HEK293 (cell line): ENCODE measurements at regions not wholly inside any gene's neighbourhood (a gene's known extent, or its start where the extent isn't known, plus 50 kb on each side); places are given as distances from the start of the nearest gene placed in this dataset.
"Not testable (repeated sequence)": the region's sequence is repeated elsewhere in the genome, so short reads cannot be mapped to it uniquely, and the experiment has no call there.

Experiments
- CTCF ChIA-PET: fragments of 350-600 bp; formaldehyde crosslinking; extraction: SDS; loops from one replicate; lab custom pipeline; 2021; ENCODE audit warnings: antibody characterized with exemption; lab: Yijun Ruan, JAX
- POLR2A ChIA-PET: fragments of 300-600 bp; formaldehyde crosslinking; extraction: SDS; loops from one replicate; lab custom pipeline; 2020; ENCODE audit warnings: antibody characterized with exemption, inconsistent platforms; lab: Yijun Ruan, JAX
- H3K27ac ChIP-seq: fragments of 200-500 bp; sonication (Bioruptor generic); 2 replicates; pipeline ENCODE4 v1.5.1; 2014; ENCODE audit warnings: low read depth, low read length, control low read depth, inconsistent platforms; ENCODE audit errors: extremely low read depth
- H3K36me3 ChIP-seq, 2 experiments: fragments of 200-500 bp in 1 of 2; sonication (Bioruptor generic) in 1 of 2; 1 replicate in 1 of 2; 2 replicates in 1 of 2; pipeline ENCODE4 v1.5.1; 2014 to 2017; ENCODE audit warnings: inconsistent platforms in 2 of 2, low read length in 2 of 2; ENCODE audit not compliant: control insufficient read depth in 2 of 2, insufficient read depth in 1 of 2
- H3K4me1 ChIP-seq: fragments of 200-500 bp; sonication (Bioruptor generic); 2 replicates; pipeline ENCODE4 v1.5.1; 2014; ENCODE audit warnings: mild to moderate bottlenecking, low read length, inconsistent platforms; ENCODE audit not compliant: control insufficient read depth, insufficient read depth
- H3K4me3 ChIP-seq: 2 replicates; pipeline ENCODE4 v1.5.1; 2011; ENCODE audit warnings: low read depth, mild to moderate bottlenecking, control low read depth, low read length, moderate library complexity
- H3K9me3 ChIP-seq: fragments of 200-500 bp; sonication (Bioruptor generic); 2 replicates; pipeline ENCODE4 v1.5.1; 2014; ENCODE audit warnings: low read depth, low read length, inconsistent platforms; ENCODE audit not compliant: control insufficient read depth, insufficient read depth
- KLF8 ChIP-seq: fragments of 450-650 bp; formaldehyde crosslinking; IDR thresholded peaks from 2 replicates; pipeline ENCODE4 v1.5.1; 2016; ENCODE audit warnings: missing biosample characterization, missing genetic modification characterization
- ZNF664 ChIP-seq: fragments of 450-650 bp; formaldehyde crosslinking; IDR thresholded peaks from 2 replicates; pipeline ENCODE4 v1.5.1; 2016; ENCODE audit warnings: missing biosample characterization, missing genetic modification characterization
- ZNF707 ChIP-seq: fragments of 450-650 bp; formaldehyde crosslinking; IDR thresholded peaks from 2 replicates; pipeline ENCODE4 v1.5.1; 2016; ENCODE audit warnings: missing biosample characterization, missing genetic modification characterization

- H3K9me3 ChIP-seq, CTCF ChIA-PET, H3K36me3 ChIP-seq, H3K27ac ChIP-seq, H3K4me3 ChIP-seq, POLR2A ChIA-PET, H3K4me1 ChIP-seq: not testable (repeated sequence)
- TF ChIP-seq ZNF707 (tag by site-specific recombination), result peak; percentile 78
Measured at GRCh38 chr3:173194868-173195267, 53.8 kb upstream of the SPATA16 start.

- H3K9me3 ChIP-seq, result no peaks in the 10 kb centered on the region
- no peak overlapping the region for H3K27ac ChIP-seq
- no peaks in the 10 kb centered on the region for H3K4me1 ChIP-seq
- no peaks in the 10 kb centered on the region for H3K36me3 ChIP-seq
- CTCF ChIA-PET, result no interaction called here
- TF ChIP-seq ZNF664 (tag by site-specific recombination), result 0 out of 2 replicates have a peak, but pooled peaks have one; percentile 28
- no peak for TF ChIP-seq KLF8
- H3K4me3 ChIP-seq, result no peak overlapping the region
- POLR2A ChIA-PET, result no interaction called here
Measured at GRCh38 chr3:173191611-173192010, 50.6 kb upstream of the SPATA16 start.
